Heart left ventricle (tissue), 16 donors: ENCODE measurements at regions not wholly inside any gene's neighbourhood (a gene's known extent, or its start where the extent isn't known, plus 50 kb on each side); places are given as distances from the start of the nearest gene placed in this dataset.

Experiments used
- ATAC-seq, 4 donors: fragments of 200-7000 bp; cut with Tn5 transposase; one replicate each; pipeline ENCODE4 v1.9.1; 2020 to 2022; ENCODE audit warnings: moderate library complexity in 4 of 4, mild to moderate bottlenecking in 3 of 4, moderate number of reproducible peaks in 1 of 4
- DNase-seq, 5 donors: peaks; one replicate each; pipeline ENCODE4 v3.0.0-alpha.2; 2020
- H3K27ac ChIP-seq, 12 donors: fragments of 200-600 bp; sonication (generic) in 4 of 12; one replicate each; pipeline versions ENCODE4 v1.5.0 to v1.8.0; 2016 to 2022; ENCODE audit warnings: mild to moderate bottlenecking in 2 of 12
- H3K27me3 ChIP-seq, 9 donors: fragments of 200-600 bp; sonication (generic) in 2 of 9; one replicate each; pipeline versions ENCODE4 v1.5.1 to v1.8.0; 2016 to 2022; ENCODE audit warnings: mild to moderate bottlenecking in 3 of 9
- H3K36me3 ChIP-seq, 9 donors: fragments of 200-600 bp; sonication (generic) in 2 of 9; one replicate each; pipeline versions ENCODE4 v1.5.0 to v1.8.0; 2018 to 2022; ENCODE audit warnings: mild to moderate bottlenecking in 2 of 9
- H3K4me1 ChIP-seq, 12 donors: fragments of 200-600 bp; sonication (generic) in 4 of 12; one replicate each; pipeline versions ENCODE4 v1.5.0 to v1.8.0; 2016 to 2022; ENCODE audit warnings: mild to moderate bottlenecking in 3 of 12
- H3K4me3 ChIP-seq, 12 donors: fragments of 200-600 bp; sonication (generic) in 4 of 12; one replicate each; pipeline versions ENCODE4 v1.5.0 to v1.8.0; 2017 to 2022; ENCODE audit warnings: mild to moderate bottlenecking in 9 of 12, moderate library complexity in 4 of 12
- H3K9me3 ChIP-seq, 12 donors: fragments of 200-600 bp; sonication (generic) in 4 of 12; one replicate each; pipeline versions ENCODE4 v1.5.0 to v1.8.0; 2016 to 2022; ENCODE audit warnings: mild to moderate bottlenecking in 1 of 12
- CTCF ChIP-seq, 12 donors: fragments of 200-600 bp; sonication (generic) in 4 of 12; IDR thresholded peaks; one replicate each; pipeline versions ENCODE4 v1.5.0 to v1.8.0; 2018 to 2022; ENCODE audit warnings: antibody characterized with exemption in 12 of 12, mild to moderate bottlenecking in 5 of 12
- POLR2A ChIP-seq, 2 donors: fragments of 450-650 bp; IDR thresholded peaks; one replicate each; pipeline ENCODE4 v1.6.1; 2017; ENCODE audit warnings: antibody characterized with exemption in 2 of 2, mild to moderate bottlenecking in 2 of 2, moderate library complexity in 2 of 2
- WGBS, 4 donors: extraction: QIAGEN DNeasy Blood & Tissue Kit in 2 of 4; methylation state at CpG; one replicate each; pipeline versions ENCODE4 v1.1.5 to v1.1.7; 2013 to 2018; 5-methylcytosine and 5-hydroxymethylcytosine counted together
- intact Hi-C, 10 donors: fragments of 100-400 bp; cut with DNase I; formaldehyde crosslinking; loops; one replicate each; pipeline versions ENCODE4 v1.11.1 to v1.14.2; 2022
- donor health status: ischemic (EF 13 %, LVEDD 7.1; RV severe dilation, severe dysfunction).
- donor health status: healthy with polysubstance abuse.
- donor health status: DM: no; HTN: yes; CAD: no.
- donor health status: DM: no; HTN: no; CAD: no.
- donor health status: ischemic (EF 25% LVEDD 6.9; RV normal size, moderate dysfunction).
- donor health status: ischemic (EF 25% LVEDD 5.7; RV mildly dilated, moderate dysfunction).
- donor health status: healthy.
- donor health status: DM: yes; HTN: yes; CAD: no.
- donor health status: ischemic (EF 35%, LVEDD 5.7; RV mildly dilated, moderate dysfunction).
- donor health status: nonischemic (EF 11% LVEDD 7.7; RV severe dilation, severe dysfunction).
- donor health status: DM: yes; HTN: yes; CAD: no.
- donor health status: PGD.
- donor health status: ischemic (EF 29% LVEDD 5.4; RV normal size, mild dysfunction).
- donor health status: nonischemic (EF 23%, LVEDD 6.1; RV moderate dilation, normal function).

GRCh38 chr2:217273851-217274250, 414.0 kb upstream of the TNP1 start:
- TF ChIP-seq CTCF (IDR thresholded peaks at IDR 0.05) = no peak
- TF ChIP-seq POLR2A (IDR thresholded peaks at IDR 0.05) = no peak
- no peak overlapping the region for H3K4me3 ChIP-seq
- intact Hi-C loops = loop anchor here in 2 of 10 donors (10.0 kb wide), 2 partner anchors 199 to 579 kb away; partner anchors contain the start of gene IGFBP5 (in 1 of the 2)
- ATAC-seq (no peak), DNase-seq (no peak)
- no peaks in the 10 kb centered on the region for H3K36me3 ChIP-seq
- H3K9me3 ChIP-seq = no peaks in the 10 kb centered on the region
- peak overlapping the region in 1 of 12 donors; percentile 75 for H3K27ac ChIP-seq
- 39 to 70% (median 61%) methylated on average over 2 of the region's 2 CpGs for WGBS, 4 donors
- H3K27me3 ChIP-seq = no peaks in the 10 kb centered on the region
- H3K4me1 ChIP-seq = peaks cover under 1 to 44% (median 25%) of the 10 kb centered on the region in 12 donors

DNA sequence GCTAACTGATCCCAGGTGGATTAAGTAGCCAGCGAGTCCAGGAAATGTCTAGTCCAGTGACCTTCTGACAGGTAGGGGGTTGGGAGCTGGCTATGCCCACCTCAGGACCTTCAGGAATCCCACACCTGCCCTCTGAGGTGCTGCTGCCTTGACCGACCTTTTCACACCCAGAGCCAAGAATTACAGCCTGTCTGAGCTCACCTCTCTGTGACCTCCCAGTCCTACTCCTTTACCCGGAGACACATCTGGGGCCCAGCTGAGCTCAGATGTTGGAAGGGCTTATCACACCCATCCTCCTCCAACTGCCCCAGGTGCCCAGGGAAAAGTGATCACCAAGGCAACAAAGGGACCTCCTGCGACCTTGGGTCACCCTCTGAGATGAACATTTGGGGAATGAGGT, 413.3 kb upstream of the TNP1 start:
- H3K4me1 ChIP-seq = peaks cover 0 to 37% (median 22%) of the 10 kb centered on the region in 12 donors
- no peaks in the 10 kb centered on the region for H3K36me3 ChIP-seq
- 83 to 94% (median 90%) methylated on average over 3 to 4 of the region's 4 CpGs for WGBS, 4 donors
- peak overlapping the region in 1 of 12 donors; percentile 75 for H3K27ac ChIP-seq
- no peak for DNase-seq
- H3K9me3 ChIP-seq = peaks cover 0 to 1% (median 0%) of the 10 kb centered on the region in 12 donors
- TF ChIP-seq CTCF (IDR thresholded peaks at IDR 0.05) (no peak), POLR2A (IDR thresholded peaks at IDR 0.05) (no peak)
- ATAC-seq = no peak
- intact Hi-C loops = loop anchor here in 2 of 10 donors (10.0 kb wide), 2 partner anchors 198 to 578 kb away; partner anchors contain the start of gene IGFBP5 (in 1 of the 2)
- H3K4me3 ChIP-seq = no peak overlapping the region
- no peaks in the 10 kb centered on the region for H3K27me3 ChIP-seq

- ATAC-seq (peak; percentile 22 to 74 (median 63)), DNase-seq (no peak)
- peaks cover 0 to 15% (median 6%) of the 10 kb centered on the region in 12 donors for H3K9me3 ChIP-seq
- no peak for TF ChIP-seq CTCF (IDR thresholded peaks at IDR 0.05)
- TF ChIP-seq POLR2A (IDR thresholded peaks at IDR 0.05) = no peak
- H3K4me3 ChIP-seq = no peak overlapping the region
- no peaks in the 10 kb centered on the region for H3K27me3 ChIP-seq
- WGBS, 4 donors = 31 to 59% (median 43%) methylated on average over 3 of the region's 3 CpGs
- H3K4me1 ChIP-seq = peaks cover 0 to 29% (median 16%) of the 10 kb centered on the region in 12 donors
- intact Hi-C loops = loop anchor here in 2 of 10 donors (10.0 kb wide), 2 partner anchors 197 to 577 kb away; partner anchors contain the start of gene IGFBP5 (in 1 of the 2)
- H3K36me3 ChIP-seq = no peaks in the 10 kb centered on the region
- peak overlapping the region in 1 of 12 donors; percentile 39 for H3K27ac ChIP-seq
Measured at GRCh38 chr2:217271813-217272212, 411.9 kb upstream of the TNP1 start.

DNA sequence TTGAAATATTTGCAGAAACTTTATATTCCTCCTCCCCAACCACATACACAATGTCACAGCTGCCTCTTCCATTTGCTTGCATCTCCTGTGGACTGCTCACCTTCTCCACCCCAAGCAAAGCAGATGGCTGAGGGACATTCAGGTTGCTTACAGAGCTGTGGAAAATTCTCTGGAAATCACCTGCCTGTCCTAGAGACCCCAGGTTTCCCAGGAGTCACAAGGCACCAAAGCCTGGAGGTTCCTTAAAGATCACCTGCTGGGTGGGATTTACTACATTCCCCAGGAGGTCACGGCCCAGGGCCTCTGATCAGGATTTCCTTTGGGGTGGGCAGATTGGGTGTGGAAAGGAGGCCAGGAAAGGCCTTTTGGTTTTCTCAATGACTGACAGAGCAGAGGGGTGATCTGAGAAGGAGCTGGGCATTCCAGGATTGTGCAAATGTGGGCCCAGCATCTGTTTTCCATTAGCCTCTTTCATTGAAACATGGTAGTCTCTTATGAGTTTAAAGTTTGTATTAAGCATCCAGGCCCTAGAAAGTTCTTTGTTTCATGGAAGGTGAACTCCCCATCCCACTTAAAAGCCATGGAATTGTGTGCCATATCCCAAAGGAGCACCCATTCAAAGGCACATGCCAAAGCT, 410.7 kb upstream of the TNP1 start:
- WGBS, 4 donors = 73 to 91% (median 88%) methylated on average over 1 of the region's 1 CpG
- ATAC-seq (no peak), DNase-seq (no peak)
- intact Hi-C loops = loop anchor here in 2 of 10 donors (10.0 kb wide), 2 partner anchors 196 to 576 kb away; partner anchors contain the start of gene IGFBP5 (in 1 of the 2)
- H3K9me3 ChIP-seq = peaks cover 0 to 17% (median 6%) of the 10 kb centered on the region in 12 donors
- no peaks in the 10 kb centered on the region for H3K36me3 ChIP-seq
- no peak overlapping the region for H3K4me3 ChIP-seq
- H3K27ac ChIP-seq = no peak overlapping the region
- peaks cover 0 to 29% (median 16%) of the 10 kb centered on the region in 12 donors for H3K4me1 ChIP-seq
- TF ChIP-seq POLR2A (IDR thresholded peaks at IDR 0.05) (no peak), CTCF (IDR thresholded peaks at IDR 0.05) (no peak)
- no peaks in the 10 kb centered on the region for H3K27me3 ChIP-seq
